Right cardiac atrium (tissue), 5 donors: ENCODE measurements at regions not wholly inside any gene's neighbourhood (a gene's known extent, or its start where the extent isn't known, plus 50 kb on each side); places are given as distances from the start of the nearest gene placed in this dataset.
"Not testable (repeated sequence)": the region's sequence is repeated elsewhere in the genome, so short reads cannot be mapped to it uniquely, and the experiment has no call there.

ENCODE experiments used
- ATAC-seq, 2 donors: fragments of 200-7000 bp; cut with Tn5 transposase; one replicate each; pipeline versions ENCODE4 v1.8.0 to v1.9.1; 2020; ENCODE audit warnings: moderate library complexity in 2 of 2, mild to moderate bottlenecking in 1 of 2
- DNase-seq, 3 donors: peaks; one replicate each; pipeline ENCODE4 v3.0.0-alpha.2; 2020
- H3K27ac ChIP-seq: one replicate; pipeline ENCODE4 v1.5.1; 2013; ENCODE audit warnings: mild to moderate bottlenecking, low read length, control low read depth, moderate library complexity
- H3K27me3 ChIP-seq: one replicate; pipeline ENCODE4 v1.6.1; 2013; ENCODE audit not compliant: control insufficient read depth, insufficient read depth
- H3K4me1 ChIP-seq: one replicate; pipeline ENCODE4 v1.6.1; 2013; ENCODE audit warnings: low read length; ENCODE audit not compliant: control insufficient read depth, insufficient read depth
- H3K4me3 ChIP-seq: one replicate; pipeline ENCODE4 v1.5.1; 2013; ENCODE audit warnings: low read length, control low read depth
- H3K9me3 ChIP-seq: one replicate; pipeline ENCODE4 v1.6.1; 2013; ENCODE audit warnings: low read length; ENCODE audit not compliant: control insufficient read depth
- WGBS: extraction: QIAGEN DNeasy Blood & Tissue Kit; methylation state at CpG from one replicate; pipeline ENCODE4 v1.1.7; 2013; 5-methylcytosine and 5-hydroxymethylcytosine counted together
- intact Hi-C, 4 donors: fragments of 100-400 bp; cut with DNase I; formaldehyde crosslinking; loops; one replicate each; pipeline versions ENCODE4 v1.11.0 to v1.14.0; 2022 to 2023
- donor health status: healthy with polysubstance abuse.
- donor health status: DM: no; HTN: yes; CAD: no.
- donor health status: DM: no; HTN: no; CAD: no.
- donor health status: DM: no; HTN: yes; CAD: no; lungs with severe emphysema.
- donor health status: DM: yes; HTN: yes; CAD: no.

GRCh38 chrX:139475432-139475831 is 55.1 kb upstream of the F9 start:
- Histone ChIP-seq H3K4me3 (no peak overlapping the region), H3K27me3 (no peaks in the 10 kb centered on the region), H3K4me1 (no peaks in the 10 kb centered on the region), H3K27ac (no peak overlapping the region), H3K9me3 (no peaks in the 10 kb centered on the region)
- WGBS, result 48% methylated on average over 3 of the region's 3 CpGs
- DNase-seq (no peak), ATAC-seq (no peak)
- intact Hi-C loops, result no loop called here

- H3K4me3 ChIP-seq, H3K27me3 ChIP-seq, DNase-seq, H3K9me3 ChIP-seq, H3K27ac ChIP-seq, intact Hi-C loops, ATAC-seq, H3K4me1 ChIP-seq: not testable (repeated sequence)
- 81% methylated on average over 1 of the region's 1 CpG for WGBS
Observed at GRCh38 chrX:139461945-139462344, 68.6 kb upstream of the F9 start.

- no peaks in the 10 kb centered on the region for H3K27me3 ChIP-seq
- no peaks in the 10 kb centered on the region for H3K9me3 ChIP-seq
- DNase-seq (no peak), ATAC-seq (no peak)
- 72% methylated on average over 1 of the region's 1 CpG for WGBS
- H3K4me3 ChIP-seq, result no peak overlapping the region
- H3K4me1 ChIP-seq, result no peaks in the 10 kb centered on the region
- no peak overlapping the region for H3K27ac ChIP-seq
- intact Hi-C loops, result no loop called here
Observed at GRCh38 chrX:139454743-139455142, 75.8 kb upstream of the F9 start.

GRCh38 chrX:139448996-139449395 is 81.5 kb upstream of the F9 start:
- H3K27ac ChIP-seq, result no peak overlapping the region
- ATAC-seq (no peak), DNase-seq (no peak)
- H3K9me3 ChIP-seq, result no peaks in the 10 kb centered on the region
- H3K4me3 ChIP-seq, result no peak overlapping the region
- H3K4me1 ChIP-seq, result no peaks in the 10 kb centered on the region
- intact Hi-C loops, result no loop called here
- H3K27me3 ChIP-seq, result no peaks in the 10 kb centered on the region
- 49% methylated on average over 2 of the region's 2 CpGs for WGBS

DNA sequence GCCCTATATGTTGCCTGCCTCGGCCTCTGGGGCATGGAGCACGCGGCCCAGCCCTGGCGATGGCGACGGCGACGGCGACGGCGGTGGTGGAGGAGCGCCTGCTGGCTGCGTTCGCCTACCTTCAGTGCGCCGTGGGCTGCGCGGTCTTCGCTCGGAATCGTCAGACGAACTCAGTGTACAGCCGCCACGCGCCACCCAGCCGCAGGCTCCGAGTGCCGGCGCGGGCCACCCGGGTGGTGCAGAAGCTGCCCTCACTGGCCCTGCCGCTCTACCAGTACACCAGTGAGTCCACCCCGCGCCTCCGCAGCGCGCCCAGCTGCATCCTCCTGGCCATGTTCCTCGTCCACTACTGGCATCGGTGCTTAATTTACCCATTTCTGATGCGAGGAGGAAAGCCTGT is 83.7 kb upstream of the F9 start:
- no peak for DNase-seq

GRCh38 chrX:139429913-139430312 is 100.6 kb upstream of the F9 start:
- intact Hi-C loops, result no loop called here
- Histone ChIP-seq H3K4me1 (no peaks in the 10 kb centered on the region), H3K27ac (no peak overlapping the region), H3K27me3 (no peaks in the 10 kb centered on the region), H3K9me3 (no peaks in the 10 kb centered on the region), H3K4me3 (no peak overlapping the region)
- WGBS, result 14% methylated on average over 2 of the region's 2 CpGs
- DNase-seq, result no peak
- no peak for ATAC-seq

More for the DNA sequence above, 83.7 kb upstream of the F9 start:
- no peak overlapping the region for H3K27ac ChIP-seq
- no peaks in the 10 kb centered on the region for H3K4me1 ChIP-seq
- WGBS, result 96% methylated on average over 40 of the region's 40 CpGs
- no peaks in the 10 kb centered on the region for H3K9me3 ChIP-seq
- no peaks in the 10 kb centered on the region for H3K27me3 ChIP-seq
- ATAC-seq, result no peak
- intact Hi-C loops, result no loop called here
- no peak overlapping the region for H3K4me3 ChIP-seq

- WGBS, result 10% methylated on average over 3 of the region's 3 CpGs
- no peaks in the 10 kb centered on the region for H3K9me3 ChIP-seq
- H3K4me3 ChIP-seq, result no peak overlapping the region
- no peaks in the 10 kb centered on the region for H3K4me1 ChIP-seq
- no peak overlapping the region for H3K27ac ChIP-seq
- intact Hi-C loops, result no loop called here
- peak in 2 of 3 donors; percentile 33 to 35 for DNase-seq
- ATAC-seq, result no peak
- H3K27me3 ChIP-seq, result no peaks in the 10 kb centered on the region
Observed at GRCh38 chrX:139423186-139423585, 107.4 kb upstream of the F9 start.

DNA sequence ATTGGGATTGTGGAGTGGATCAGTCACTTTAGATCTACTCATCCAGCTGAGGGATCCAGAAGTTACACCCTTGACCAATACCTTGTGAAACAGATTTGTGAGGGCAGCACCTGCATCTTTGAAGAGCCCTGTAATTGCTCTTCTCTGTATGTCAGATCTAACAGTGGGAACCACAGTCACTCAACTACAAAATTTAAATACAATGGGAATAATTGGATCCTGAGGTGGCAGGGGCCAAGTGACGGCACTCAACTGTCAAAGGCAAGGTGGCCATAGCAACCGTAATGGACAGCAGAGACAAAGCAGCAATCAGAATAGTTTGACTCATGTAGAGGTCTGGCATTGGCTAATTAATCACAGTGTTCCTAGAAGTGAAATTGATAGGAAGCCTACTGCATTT is 132.3 kb upstream of the F9 start:
- H3K27ac ChIP-seq, ATAC-seq, H3K9me3 ChIP-seq, H3K4me1 ChIP-seq, H3K27me3 ChIP-seq, H3K4me3 ChIP-seq, intact Hi-C loops, DNase-seq: not testable (repeated sequence)
- WGBS, result 98% methylated on average over 2 of the region's 2 CpGs

DNA sequence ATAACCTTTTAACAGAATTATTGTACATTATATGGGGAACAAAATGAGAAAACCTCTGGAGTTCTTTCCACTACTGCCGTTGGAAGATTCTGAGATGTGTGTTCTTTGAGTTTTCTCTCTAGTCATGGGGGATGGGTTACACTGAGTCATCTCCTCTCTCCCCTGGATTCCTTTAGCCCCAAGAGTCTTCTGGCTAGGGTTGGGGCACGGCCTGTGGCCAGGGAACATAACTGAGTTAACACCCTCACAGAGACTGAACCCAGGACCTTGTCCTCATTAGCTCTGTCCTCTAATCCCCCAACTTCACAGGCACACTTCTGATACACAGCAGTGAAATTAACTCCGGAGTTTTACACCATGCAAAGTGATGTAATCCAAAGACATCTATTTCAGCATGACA is 142.3 kb upstream of the F9 start:
- ATAC-seq (no peak), DNase-seq (no peak)
- Histone ChIP-seq H3K4me1 (no peaks in the 10 kb centered on the region), H3K4me3 (no peak overlapping the region), H3K27me3 (no peaks in the 10 kb centered on the region), H3K9me3 (no peaks in the 10 kb centered on the region), H3K27ac (no peak overlapping the region)
- 49% methylated on average over 3 of the region's 3 CpGs for WGBS
- intact Hi-C loops, result no loop called here

GRCh38 chrX:139382529-139382928 is 148.0 kb upstream of the F9 start:
- intact Hi-C loops, result no loop called here
- no peak for DNase-seq
- Histone ChIP-seq H3K4me3 (no peak overlapping the region), H3K9me3 (no peaks in the 10 kb centered on the region), H3K4me1 (no peaks in the 10 kb centered on the region), H3K27me3 (no peaks in the 10 kb centered on the region), H3K27ac (no peak overlapping the region)
- ATAC-seq, result no peak
- WGBS, result 94% methylated on average over 14 of the region's 14 CpGs

GRCh38 chrX:139376547-139376946 is 154.0 kb upstream of the F9 start:
- H3K9me3 ChIP-seq, H3K27ac ChIP-seq, H3K4me3 ChIP-seq, DNase-seq, ATAC-seq, intact Hi-C loops, H3K27me3 ChIP-seq, H3K4me1 ChIP-seq: not testable (repeated sequence)
- 86% methylated on average over 3 of the region's 3 CpGs for WGBS

- no peaks in the 10 kb centered on the region for H3K9me3 ChIP-seq
- no peak overlapping the region for H3K4me3 ChIP-seq
- H3K27ac ChIP-seq, result no peak overlapping the region
- no peaks in the 10 kb centered on the region for H3K4me1 ChIP-seq
- intact Hi-C loops, result no loop called here
- no peak for DNase-seq
- ATAC-seq, result no peak
- no peaks in the 10 kb centered on the region for H3K27me3 ChIP-seq
Observed at GRCh38 chrX:139360356-139360755, 170.2 kb upstream of the F9 start.
